Keratinocyte (primary cell): ENCODE measurements at regions not wholly inside any gene's neighbourhood (a gene's known extent, or its start where the extent isn't known, plus 50 kb on each side); places are given as distances from the start of the nearest gene placed in this dataset.

Source experiments
- DNase-seq: peaks from one replicate; pipeline ENCODE4 v3.0.0-alpha.2; 2011; ENCODE audit warnings: low read depth, missing footprints, low spot score
- FAIRE-seq: peaks from 2 replicates; lab custom pipeline; 2011; peaks lifted over from hg19 to GRCh38; lab: Jason Lieb, UNC
- H2AFZ ChIP-seq: 2 replicates; pipeline ENCODE4 v1.6.0; 2012; ENCODE audit warnings: low read length, control low read depth, inconsistent platforms; ENCODE audit not compliant: control insufficient read depth
- H3K27ac ChIP-seq: 2 replicates; pipeline ENCODE4 v1.5.1; 2011; ENCODE audit warnings: low read length; ENCODE audit not compliant: control insufficient read depth, insufficient read depth
- H3K27me3 ChIP-seq: 3 replicates; pipeline ENCODE4 v1.6.0; 2011; ENCODE audit warnings: low read length; ENCODE audit not compliant: control insufficient read depth, insufficient read depth; ENCODE audit errors: extremely low read depth
- H3K36me3 ChIP-seq, 2 experiments: 2 replicates in 1 of 2; 3 replicates in 1 of 2; pipeline ENCODE4 v1.5.1; 2011; ENCODE audit warnings: low read length in 2 of 2, mild to moderate bottlenecking in 1 of 2; ENCODE audit not compliant: control insufficient read depth in 2 of 2, insufficient read depth in 2 of 2; ENCODE audit errors: extremely low read depth in 1 of 2
- H3K4me1 ChIP-seq: 3 replicates; pipeline ENCODE4 v1.5.1; 2011; ENCODE audit warnings: low read length; ENCODE audit not compliant: control insufficient read depth, insufficient read depth; ENCODE audit errors: extremely low read depth
- H3K4me2 ChIP-seq: 3 replicates; pipeline ENCODE4 v1.6.0; 2011; ENCODE audit warnings: low read depth, low read length; ENCODE audit not compliant: control insufficient read depth, insufficient read depth; ENCODE audit errors: extremely low read depth
- H3K4me3 ChIP-seq, 3 experiments: fragments of 200-600 bp in 1 of 3; sonication (generic) in 1 of 3; 2 replicates in 2 of 3; 3 replicates in 1 of 3; pipeline ENCODE4 v1.5.1; 2011 to 2016; ENCODE audit warnings: low read length in 3 of 3, mild to moderate bottlenecking in 3 of 3, control low read depth in 2 of 3, inconsistent platforms in 1 of 3, low read depth in 1 of 3, mixed read lengths in 1 of 3, mixed run types in 1 of 3, moderate library complexity in 1 of 3; ENCODE audit not compliant: control insufficient read depth in 2 of 3, insufficient read depth in 2 of 3; ENCODE audit errors: extremely low read depth in 1 of 3
- H3K79me2 ChIP-seq: 2 replicates; pipeline ENCODE4 v1.6.0; 2012; ENCODE audit warnings: low read length; ENCODE audit not compliant: control insufficient read depth, insufficient read depth
- H3K9ac ChIP-seq: 3 replicates; pipeline ENCODE4 v1.6.0; 2011; ENCODE audit warnings: low read length; ENCODE audit not compliant: control insufficient read depth, insufficient read depth; ENCODE audit errors: extremely low read depth
- H3K9me1 ChIP-seq: 3 replicates; pipeline ENCODE4 v1.6.0; 2011; ENCODE audit warnings: low read length; ENCODE audit not compliant: control insufficient read depth, insufficient read depth; ENCODE audit errors: extremely low read depth
- H3K9me3 ChIP-seq: 2 replicates; pipeline ENCODE4 v1.5.1; 2012; ENCODE audit warnings: low read depth, low read length; ENCODE audit not compliant: control insufficient read depth
- H4K20me1 ChIP-seq: 3 replicates; pipeline ENCODE4 v1.6.0; 2011; ENCODE audit warnings: low read length; ENCODE audit not compliant: control insufficient read depth, insufficient read depth; ENCODE audit errors: extremely low read depth
- EZH2 ChIP-seq: IDR thresholded peaks from one replicate; pipeline ENCODE4 v1.6.1; 2012; ENCODE audit warnings: inconsistent platforms, mild to moderate bottlenecking, low read length, moderate library complexity
- dilution Hi-C: fragments of 300-500 bp; cut with MboI; formaldehyde crosslinking; loops from one replicate; pipeline ENCODE4 v1.7.0; 2020; ENCODE audit warnings: low sequenced_read_pairs; ENCODE audit not compliant: extremely low pct_ligation_motif_present
- TF ChIP-seq, protein P1 (sequence below), 3 experiments: IDR thresholded peaks in 1 of 3; conservative IDR thresholded peaks in 1 of 3; optimal IDR thresholded peaks in 1 of 3; 2 replicates in 2 of 3; 3 replicates in 1 of 3; pipeline versions ENCODE3 to v1.5.1; 2011; ENCODE audit warnings: low read length in 3 of 3, mild to moderate bottlenecking in 3 of 3, moderate library complexity in 2 of 3, control low read depth in 1 of 3, inconsistent platforms in 1 of 3; ENCODE audit not compliant: insufficient read depth in 2 of 3; ENCODE audit errors: extremely low read depth in 1 of 3

DNA sequence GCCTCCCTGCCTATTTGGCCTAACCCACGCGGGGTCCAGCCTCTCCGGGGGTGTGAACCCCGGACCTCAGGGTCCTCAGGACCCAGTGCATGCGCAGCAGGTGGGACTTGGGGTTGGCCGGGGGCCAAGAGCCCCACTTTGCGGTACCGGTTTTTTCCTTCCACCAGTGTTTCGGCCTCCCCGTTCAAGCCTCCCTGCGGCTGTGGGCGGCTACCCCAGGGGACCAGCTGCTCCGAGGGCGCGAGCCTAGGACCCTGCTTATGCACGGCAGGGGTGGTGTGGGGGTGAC is 327.3 kb downstream of the ALG10 start:
- no peaks in the 10 kb centered on the region for H3K9me3 ChIP-seq
- dilution Hi-C loops = no loop called here
- no peak overlapping the region for H3K4me2 ChIP-seq

DNA sequence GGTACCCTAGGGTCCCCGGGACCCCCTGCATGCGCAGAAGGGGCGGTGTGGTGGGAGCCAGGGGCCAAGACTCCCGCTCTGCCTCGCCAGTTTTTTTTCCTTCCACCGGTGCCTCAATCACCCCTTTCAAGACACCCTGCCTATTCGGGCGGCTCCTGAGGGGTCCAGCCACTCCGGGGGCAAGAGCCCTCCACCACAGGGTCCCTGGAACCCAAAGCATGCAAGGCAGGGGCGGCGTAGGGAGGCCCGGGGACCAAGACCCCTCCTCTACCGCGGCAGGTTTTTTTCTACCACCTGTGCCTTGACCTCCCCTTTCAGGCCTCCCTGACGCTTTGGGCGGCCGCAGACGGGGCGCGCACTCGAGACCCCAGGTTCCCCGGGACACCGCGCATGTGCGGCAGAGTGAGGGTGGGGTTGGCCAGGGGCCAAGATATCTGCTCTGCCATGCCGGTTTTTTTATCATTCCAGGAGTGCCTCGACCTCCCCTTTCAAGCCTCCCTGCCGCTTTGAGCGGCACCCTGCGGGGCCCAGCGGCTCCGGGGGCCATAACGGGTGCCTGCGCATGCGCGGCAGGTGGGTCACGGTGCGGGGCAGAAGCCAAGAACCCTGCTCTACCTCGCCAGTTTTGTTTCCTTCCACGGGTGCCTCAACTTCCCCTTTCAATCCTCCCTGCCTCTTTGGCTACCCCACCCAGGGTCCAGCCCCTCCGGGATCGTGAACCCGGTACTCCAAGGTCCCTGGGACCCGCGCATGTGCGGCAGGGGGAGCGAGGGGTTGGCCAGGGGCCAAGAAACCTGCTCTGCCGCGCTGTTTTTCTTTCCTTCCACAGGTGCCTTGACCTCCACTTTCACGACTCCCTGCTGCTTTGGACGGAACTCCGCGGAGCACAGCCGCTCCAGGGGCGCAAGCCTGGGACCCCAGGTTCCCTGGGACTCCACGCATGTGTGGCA is 328.1 kb downstream of the ALG10 start:
- Histone ChIP-seq H3K4me1 (no peaks in the 10 kb centered on the region), H3K4me3 (no peak overlapping the region), H3K27ac (no peak overlapping the region), H3K9me1 (no peaks in the 10 kb centered on the region), H3K79me2 (no peaks in the 10 kb centered on the region), H3K9me3 (no peaks in the 10 kb centered on the region), H2AFZ (no peak overlapping the region), H3K36me3 (no peaks in the 10 kb centered on the region), H3K9ac (no peak overlapping the region), H4K20me1 (no peaks in the 10 kb centered on the region), H3K4me2 (no peak overlapping the region), H3K27me3 (no peaks in the 10 kb centered on the region)
- DNase-seq = no peak
- TF ChIP-seq, protein P1, sequence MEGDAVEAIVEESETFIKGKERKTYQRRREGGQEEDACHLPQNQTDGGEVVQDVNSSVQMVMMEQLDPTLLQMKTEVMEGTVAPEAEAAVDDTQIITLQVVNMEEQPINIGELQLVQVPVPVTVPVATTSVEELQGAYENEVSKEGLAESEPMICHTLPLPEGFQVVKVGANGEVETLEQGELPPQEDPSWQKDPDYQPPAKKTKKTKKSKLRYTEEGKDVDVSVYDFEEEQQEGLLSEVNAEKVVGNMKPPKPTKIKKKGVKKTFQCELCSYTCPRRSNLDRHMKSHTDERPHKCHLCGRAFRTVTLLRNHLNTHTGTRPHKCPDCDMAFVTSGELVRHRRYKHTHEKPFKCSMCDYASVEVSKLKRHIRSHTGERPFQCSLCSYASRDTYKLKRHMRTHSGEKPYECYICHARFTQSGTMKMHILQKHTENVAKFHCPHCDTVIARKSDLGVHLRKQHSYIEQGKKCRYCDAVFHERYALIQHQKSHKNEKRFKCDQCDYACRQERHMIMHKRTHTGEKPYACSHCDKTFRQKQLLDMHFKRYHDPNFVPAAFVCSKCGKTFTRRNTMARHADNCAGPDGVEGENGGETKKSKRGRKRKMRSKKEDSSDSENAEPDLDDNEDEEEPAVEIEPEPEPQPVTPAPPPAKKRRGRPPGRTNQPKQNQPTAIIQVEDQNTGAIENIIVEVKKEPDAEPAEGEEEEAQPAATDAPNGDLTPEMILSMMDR (optimal IDR thresholded peaks at IDR 0.05 in 1 of 3, IDR thresholded peaks at IDR 0.05 in 1 of 3, conservative IDR thresholded peaks at IDR 0.05 in 1 of 3; ENCODE audit: extremely low read depth in 1 of 3, insufficient read depth in 2 of 3, low read length in 3 of 3) = no peak
- no peak for TF ChIP-seq EZH2
- FAIRE-seq = no peak
- dilution Hi-C loops = no loop called here

More for the DNA sequence above, 327.3 kb downstream of the ALG10 start:
- DNase-seq (no peak), FAIRE-seq (no peak)
- Histone ChIP-seq H3K4me1 (no peaks in the 10 kb centered on the region), H3K27me3 (no peaks in the 10 kb centered on the region), H4K20me1 (no peaks in the 10 kb centered on the region), H3K9me1 (no peaks in the 10 kb centered on the region), H3K9ac (no peak overlapping the region), H2AFZ (no peak overlapping the region), H3K4me3 (no peak overlapping the region), H3K27ac (no peak overlapping the region), H3K79me2 (no peaks in the 10 kb centered on the region), H3K36me3 (no peaks in the 10 kb centered on the region)
- TF ChIP-seq EZH2 = no peak
- TF ChIP-seq, protein P1 (optimal IDR thresholded peaks at IDR 0.05 in 1 of 3, IDR thresholded peaks at IDR 0.05 in 1 of 3, conservative IDR thresholded peaks at IDR 0.05 in 1 of 3; ENCODE audit: extremely low read depth in 1 of 3, insufficient read depth in 2 of 3, low read length in 3 of 3) = no peak
